ENCODE measurements at regions not wholly inside any gene's neighbourhood (a gene's known extent, or its start where the extent isn't known, plus 50 kb on each side); places are given as distances from the start of the nearest gene placed in this dataset.

- H3K4me3 ChIP-seq (ENCODE audit: low read depth, low read length): no peak overlapping the region
- no peak for TF ChIP-seq CTCF (IDR thresholded peaks at IDR 0.05; ENCODE audit: borderline replicate concordance, insufficient read depth, low read depth, low read length)
These were observed 99.6 kb upstream of the THSD7B start for GRCh38 chr2:136665736-136666135.

GRCh38 chr2:136664713-136665405 is 100.5 kb upstream of the THSD7B start:
- TF ChIP-seq CTCF (IDR thresholded peaks at IDR 0.05; ENCODE audit: borderline replicate concordance, insufficient read depth, low read depth, low read length): no peak
- no peak overlapping the region for H3K4me3 ChIP-seq (ENCODE audit: low read depth, low read length)

GRCh38 chr2:136658201-136658600 is 107.1 kb upstream of the THSD7B start:
- TF ChIP-seq CTCF (IDR thresholded peaks at IDR 0.05; ENCODE audit: borderline replicate concordance, insufficient read depth, low read depth, low read length): no peak
- no peak overlapping the region for H3K4me3 ChIP-seq (ENCODE audit: low read depth, low read length)

- TF ChIP-seq CTCF (IDR thresholded peaks at IDR 0.05; ENCODE audit: borderline replicate concordance, insufficient read depth, low read depth, low read length): no peak
These were observed 111.5 kb upstream of the THSD7B start for GRCh38 chr2:136653861-136654260.

GRCh38 chr2:136651456-136652010 is 113.8 kb upstream of the THSD7B start:
- no peak for TF ChIP-seq CTCF (IDR thresholded peaks at IDR 0.05; ENCODE audit: borderline replicate concordance, insufficient read depth, low read depth, low read length)
- H3K4me3 ChIP-seq (ENCODE audit: low read depth, low read length): no peak overlapping the region

More at GRCh38 chr2:136653861-136654260, 111.5 kb upstream of the THSD7B start:
- no peak overlapping the region for H3K4me3 ChIP-seq (ENCODE audit: low read depth, low read length)

- no peak for TF ChIP-seq CTCF (IDR thresholded peaks at IDR 0.05; ENCODE audit: borderline replicate concordance, insufficient read depth, low read depth, low read length)
These were observed 118.3 kb upstream of the THSD7B start for GRCh38 chr2:136647039-136647438.

GRCh38 chr2:136645236-136645828 is 120.0 kb upstream of the THSD7B start:
- TF ChIP-seq CTCF (IDR thresholded peaks at IDR 0.05; ENCODE audit: borderline replicate concordance, insufficient read depth, low read depth, low read length): no peak
- no peak overlapping the region for H3K4me3 ChIP-seq (ENCODE audit: low read depth, low read length)

More at GRCh38 chr2:136647039-136647438, 118.3 kb upstream of the THSD7B start:
- H3K4me3 ChIP-seq (ENCODE audit: low read depth, low read length): no peak overlapping the region
